Right atrium auricular region (tissue), 2 donors: ENCODE measurements at regions not wholly inside any gene's neighbourhood (a gene's known extent, or its start where the extent isn't known, plus 50 kb on each side); places are given as distances from the start of the nearest gene placed in this dataset.

Source experiments
- DNase-seq: peaks from one replicate; pipeline ENCODE4 v3.0.0-alpha.2; 2019; ENCODE audit warnings: low spot score
- H3K27ac ChIP-seq, 2 donors: fragments of 200-600 bp; sonication (generic); 1 replicate in 1 of 2; 2 replicates in 1 of 2; pipeline ENCODE4 v1.5.1; 2016 to 2019
- H3K27me3 ChIP-seq, 2 donors: fragments of 200-600 bp; sonication (generic); one replicate each; pipeline versions ENCODE4 v1.5.1 to v1.6.0; 2017 to 2019
- H3K36me3 ChIP-seq: fragments of 200-600 bp; sonication (generic); one replicate; pipeline ENCODE4 v1.5.1; 2016
- H3K4me1 ChIP-seq, 2 donors: fragments of 200-600 bp; sonication (generic); one replicate each; pipeline versions ENCODE4 v1.5.1 to v1.6.0; 2017 to 2019
- H3K4me3 ChIP-seq, 2 donors: fragments of 200-600 bp; sonication (generic); 1 replicate in 1 of 2; 2 replicates in 1 of 2; pipeline ENCODE4 v1.5.1; 2017 to 2019; ENCODE audit warnings: mild to moderate bottlenecking in 1 of 2, moderate library complexity in 1 of 2
- H3K9me3 ChIP-seq, 2 donors: fragments of 200-600 bp; sonication (generic); one replicate each; pipeline ENCODE4 v1.5.1; 2019
- CTCF ChIP-seq, 2 donors: fragments of 200-600 bp; sonication (generic); IDR thresholded peaks; one replicate each; pipeline ENCODE4 v1.5.1; 2019; ENCODE audit warnings: antibody characterized with exemption in 2 of 2

GRCh38 chr4:156190615-156191014 is 236.9 kb upstream of the CTSO start:
- no peak overlapping the region for H3K27ac ChIP-seq
- H3K4me1 ChIP-seq = no peaks in the 10 kb centered on the region
- H3K4me3 ChIP-seq = no peak overlapping the region
- no peaks in the 10 kb centered on the region for H3K36me3 ChIP-seq
- no peak for TF ChIP-seq CTCF (IDR thresholded peaks at IDR 0.05)
- H3K27me3 ChIP-seq = no peaks in the 10 kb centered on the region
- DNase-seq = no peak
- no peaks in the 10 kb centered on the region for H3K9me3 ChIP-seq

- Histone ChIP-seq H3K36me3 (no peaks in the 10 kb centered on the region), H3K4me1 (no peaks in the 10 kb centered on the region), H3K4me3 (no peak overlapping the region), H3K27me3 (no peaks in the 10 kb centered on the region), H3K27ac (no peak overlapping the region), H3K9me3 (no peaks in the 10 kb centered on the region)
- DNase-seq = no peak
- no peak for TF ChIP-seq CTCF (IDR thresholded peaks at IDR 0.05)
Observed at GRCh38 chr4:156188596-156188995, 234.9 kb upstream of the CTSO start.

GRCh38 chr4:156186111-156186510 is 232.4 kb upstream of the CTSO start:
- TF ChIP-seq CTCF (IDR thresholded peaks at IDR 0.05) = no peak
- no peaks in the 10 kb centered on the region for H3K36me3 ChIP-seq
- no peak overlapping the region for H3K4me3 ChIP-seq
- no peaks in the 10 kb centered on the region for H3K4me1 ChIP-seq
- no peak for DNase-seq
- H3K27me3 ChIP-seq = no peaks in the 10 kb centered on the region
- H3K9me3 ChIP-seq = no peaks in the 10 kb centered on the region
- no peak overlapping the region for H3K27ac ChIP-seq

GRCh38 chr4:156185514-156186055 is 231.9 kb upstream of the CTSO start:
- Histone ChIP-seq H3K4me1 (no peaks in the 10 kb centered on the region), H3K27ac (no peak overlapping the region), H3K27me3 (no peaks in the 10 kb centered on the region), H3K36me3 (no peaks in the 10 kb centered on the region), H3K4me3 (no peak overlapping the region), H3K9me3 (no peaks in the 10 kb centered on the region)
- no peak for TF ChIP-seq CTCF (IDR thresholded peaks at IDR 0.05)
- no peak for DNase-seq

- no peak overlapping the region for H3K4me3 ChIP-seq
- no peak overlapping the region for H3K27ac ChIP-seq
- DNase-seq = no peak
- no peak for TF ChIP-seq CTCF (IDR thresholded peaks at IDR 0.05)
- no peaks in the 10 kb centered on the region for H3K27me3 ChIP-seq
- H3K36me3 ChIP-seq = no peaks in the 10 kb centered on the region
- H3K9me3 ChIP-seq = no peaks in the 10 kb centered on the region
- no peaks in the 10 kb centered on the region for H3K4me1 ChIP-seq
Observed at GRCh38 chr4:156182269-156182668, 228.6 kb upstream of the CTSO start.

GRCh38 chr4:156177941-156178340 is 224.3 kb upstream of the CTSO start:
- no peak for TF ChIP-seq CTCF (IDR thresholded peaks at IDR 0.05)
- H3K27ac ChIP-seq = no peak overlapping the region
- H3K36me3 ChIP-seq = no peaks in the 10 kb centered on the region
- H3K9me3 ChIP-seq = no peaks in the 10 kb centered on the region
- H3K27me3 ChIP-seq = no peaks in the 10 kb centered on the region
- H3K4me1 ChIP-seq = no peaks in the 10 kb centered on the region
- DNase-seq = no peak
- no peak overlapping the region for H3K4me3 ChIP-seq
